SK-N-SH (cell line): ENCODE measurements at regions not wholly inside any gene's neighbourhood (a gene's known extent, or its start where the extent isn't known, plus 50 kb on each side); places are given as distances from the start of the nearest gene placed in this dataset.

ENCODE experiments used
- CTCF ChIA-PET: fragments of 300-600, 350-600 bp; formaldehyde crosslinking; extraction: SDS; loops from one replicate; lab custom pipeline; 2021; lab: Yijun Ruan, JAX
- POLR2A ChIA-PET: fragments of 350-600 bp; sonication (Branson Sonifier 250); formaldehyde crosslinking; extraction: SDS; loops from one replicate; lab custom pipeline; 2020; ENCODE audit warnings: antibody characterized with exemption, inconsistent platforms; lab: Yijun Ruan, JAX
- DNase-seq: peaks from one replicate; pipeline ENCODE4 v3.0.0; 2012
- H2AFZ ChIP-seq: fragments of 200-600 bp; sonication (generic); 2 replicates; pipeline ENCODE4 v1.8.1; 2016; ENCODE audit warnings: antibody characterized with exemption, mild to moderate bottlenecking, low read depth
- H3F3A ChIP-seq: fragments of 200-600 bp; sonication (generic); replicated peaks from 2 replicates; pipeline ENCODE3; 2016; ENCODE audit warnings: antibody characterized with exemption, mild to moderate bottlenecking; ENCODE audit not compliant: insufficient read depth
- H3K27ac ChIP-seq, 2 experiments: fragments of 200-500 bp in 1 of 2; fragments of 200-600 bp in 1 of 2; sonication (Bioruptor generic) in 1 of 2; sonication (generic), shearing (Covaris generic) in 1 of 2; 2 replicates each; pipeline versions ENCODE4 v1.5.1 to v1.6.1; 2014 to 2016; ENCODE audit warnings: low read depth in 2 of 2, inconsistent platforms in 1 of 2, low read length in 1 of 2, mild to moderate bottlenecking in 1 of 2, mixed read lengths in 1 of 2
- H3K27me3 ChIP-seq: fragments of 200-600 bp; sonication (generic), shearing (Covaris generic); 2 replicates; pipeline ENCODE4 v1.6.1; 2016; ENCODE audit warnings: mixed run types; ENCODE audit not compliant: insufficient read depth
- H3K36me3 ChIP-seq, 2 experiments: fragments of 200-500 bp in 1 of 2; fragments of 200-600 bp in 1 of 2; sonication (Bioruptor generic) in 1 of 2; sonication (generic) in 1 of 2; replicated peaks in 1 of 2; 2 replicates each; pipeline versions ENCODE3 to v1.5.1; 2014 to 2016; ENCODE audit warnings: low read length in 1 of 2, mild to moderate bottlenecking in 1 of 2; ENCODE audit not compliant: insufficient read depth in 2 of 2, control insufficient read depth in 1 of 2
- H3K4me1 ChIP-seq, 2 experiments: fragments of 200-500 bp in 1 of 2; fragments of 200-600 bp in 1 of 2; sonication (Bioruptor generic) in 1 of 2; sonication (generic), shearing (Covaris generic) in 1 of 2; 2 replicates each; pipeline versions ENCODE4 v1.5.1 to v1.6.1; 2014 to 2016; ENCODE audit warnings: low read depth in 1 of 2, low read length in 1 of 2, mixed run types in 1 of 2; ENCODE audit not compliant: insufficient read depth in 2 of 2, control insufficient read depth in 1 of 2
- H3K4me2 ChIP-seq: fragments of 200-600 bp; sonication (generic), shearing (Covaris generic); 2 replicates; pipeline ENCODE4 v1.6.1; 2017; ENCODE audit warnings: mixed run types
- H3K4me3 ChIP-seq, 2 experiments: fragments of 200-500 bp in 1 of 2; fragments of 200-600 bp in 1 of 2; sonication (Bioruptor generic) in 1 of 2; sonication (generic), shearing (Covaris generic) in 1 of 2; 2 replicates each; pipeline versions ENCODE4 v1.5.1 to v1.8.1; 2014 to 2016; ENCODE audit warnings: low read depth in 2 of 2, inconsistent platforms in 1 of 2, low read length in 1 of 2, mild to moderate bottlenecking in 1 of 2, mixed read lengths in 1 of 2, moderate library complexity in 1 of 2
- H3K79me2 ChIP-seq: fragments of 200-600 bp; sonication (generic); 2 replicates; pipeline ENCODE4 v1.8.1; 2017; ENCODE audit warnings: mild to moderate bottlenecking; ENCODE audit not compliant: insufficient read depth
- H3K9ac ChIP-seq: fragments of 200-600 bp; sonication (generic); 2 replicates; pipeline ENCODE4 v1.6.1; 2017; ENCODE audit warnings: mixed run types
- H3K9me2 ChIP-seq: fragments of 200-600 bp; sonication (generic); 2 replicates; pipeline ENCODE4 v1.6.1; 2017; ENCODE audit warnings: mixed run types
- H3K9me3 ChIP-seq: fragments of 200-600 bp; sonication (generic); 2 replicates; pipeline ENCODE4 v1.6.1; 2017; ENCODE audit warnings: mixed run types, mild to moderate bottlenecking, moderate library complexity
- H4K20me1 ChIP-seq: fragments of 200-600 bp; sonication (generic); 2 replicates; pipeline ENCODE4 v1.6.1; 2017; ENCODE audit warnings: mild to moderate bottlenecking, mixed run types; ENCODE audit not compliant: insufficient read depth
- CHD2 ChIP-seq: fragments of 150-350 bp; IDR thresholded peaks from 2 replicates; pipeline ENCODE4 v1.6.1; 2018; ENCODE audit warnings: low read length; ENCODE audit not compliant: partially characterized antibody
- FOXJ3 ChIP-seq: sonication (generic); formaldehyde crosslinking; IDR thresholded peaks from 2 replicates; pipeline ENCODE4 v1.5.1; 2020; ENCODE audit warnings: mild to moderate bottlenecking, missing genetic modification reagents
- GABPA ChIP-seq: IDR thresholded peaks from 2 replicates; pipeline ENCODE4 v1.4.0; 2012; ENCODE audit warnings: low read depth, mild to moderate bottlenecking
- IRF3 ChIP-seq: fragments of 150-350 bp; IDR thresholded peaks from 2 replicates; pipeline ENCODE4 v1.6.1; 2016; ENCODE audit warnings: mild to moderate bottlenecking, low read depth, low read length
- MEF2A ChIP-seq: IDR thresholded peaks from 2 replicates; pipeline ENCODE4 v1.4.0; 2012; ENCODE audit warnings: low read depth, borderline replicate concordance
- NRF1 ChIP-seq: IDR thresholded peaks from 2 replicates; pipeline ENCODE4 v1.6.1; 2012; ENCODE audit warnings: low read depth, mild to moderate bottlenecking, low read length
- PBX3 ChIP-seq: IDR thresholded peaks from 2 replicates; pipeline ENCODE4; 2012
- RAD21 ChIP-seq: IDR thresholded peaks from 2 replicates; pipeline ENCODE4 v1.6.1; 2012; ENCODE audit warnings: mild to moderate bottlenecking, low read length
- SIN3A ChIP-seq: IDR thresholded peaks from 2 replicates; pipeline ENCODE4 v1.6.1; 2012; ENCODE audit warnings: low read depth, mild to moderate bottlenecking, low read length, moderate library complexity, borderline replicate concordance
- USF2 ChIP-seq: fragments of 150-350 bp; IDR thresholded peaks from 2 replicates; pipeline ENCODE4 v1.6.1; 2017; ENCODE audit warnings: antibody characterized with exemption, low read length, low read depth, borderline replicate concordance
- YY1 ChIP-seq: IDR thresholded peaks from 2 replicates; pipeline ENCODE4 v1.4.0; 2012; ENCODE audit warnings: low read depth, mild to moderate bottlenecking
- ZBTB33 ChIP-seq: IDR thresholded peaks from 2 replicates; pipeline ENCODE4 v1.4.0; 2012; ENCODE audit warnings: low read depth, borderline replicate concordance
- WGBS: methylation state at CpG from one replicate; pipeline ENCODE4 v1.1.6; 2017; ENCODE audit warnings: low lambda C conversion rate; 5-methylcytosine and 5-hydroxymethylcytosine counted together
- TF ChIP-seq, protein P1 (sequence below): IDR thresholded peaks from 2 replicates; pipeline ENCODE4 v1.4.0; 2012; ENCODE audit warnings: low read depth, borderline replicate concordance

GRCh38 chr2:62343636-62344337 lies 147.9 kb downstream of the B3GNT2 start:
- Histone ChIP-seq H4K20me1 (no peaks in the 10 kb centered on the region), H3K79me2 (no peaks in the 10 kb centered on the region), H3K4me3 (no peak overlapping the region), H3K4me2 (no peak overlapping the region), H3K9ac (no peak overlapping the region), H3K36me3 (no peaks in the 10 kb centered on the region), H3K4me1 (peaks cover 4 to 7% of the 10 kb centered on the region in 2 experiments; a peak in 2 of 4 replicates), H3K9me2 (no peaks in the 10 kb centered on the region), H3F3A (no peaks in the 10 kb centered on the region), H2AFZ (no peak overlapping the region), H3K27ac (no peak overlapping the region), H3K27me3 (no peaks in the 10 kb centered on the region), H3K9me3 (no peaks in the 10 kb centered on the region)
- TF ChIP-seq USF2 (no peak), GABPA (no peak), PBX3 (no peak), SIN3A (no peak), FOXJ3 (CRISPR knock-in tag) (no peak), RAD21 (no peak), NRF1 (no peak)
- TF ChIP-seq, protein P1, sequence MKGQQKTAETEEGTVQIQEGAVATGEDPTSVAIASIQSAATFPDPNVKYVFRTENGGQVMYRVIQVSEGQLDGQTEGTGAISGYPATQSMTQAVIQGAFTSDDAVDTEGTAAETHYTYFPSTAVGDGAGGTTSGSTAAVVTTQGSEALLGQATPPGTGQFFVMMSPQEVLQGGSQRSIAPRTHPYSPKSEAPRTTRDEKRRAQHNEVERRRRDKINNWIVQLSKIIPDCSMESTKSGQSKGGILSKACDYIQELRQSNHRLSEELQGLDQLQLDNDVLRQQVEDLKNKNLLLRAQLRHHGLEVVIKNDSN = no peak
- no peak for DNase-seq
- WGBS = 80% methylated on average over 5 of the region's 5 CpGs
- ChIA-PET CTCF (no interaction called here), POLR2A (no interaction called here)

DNA sequence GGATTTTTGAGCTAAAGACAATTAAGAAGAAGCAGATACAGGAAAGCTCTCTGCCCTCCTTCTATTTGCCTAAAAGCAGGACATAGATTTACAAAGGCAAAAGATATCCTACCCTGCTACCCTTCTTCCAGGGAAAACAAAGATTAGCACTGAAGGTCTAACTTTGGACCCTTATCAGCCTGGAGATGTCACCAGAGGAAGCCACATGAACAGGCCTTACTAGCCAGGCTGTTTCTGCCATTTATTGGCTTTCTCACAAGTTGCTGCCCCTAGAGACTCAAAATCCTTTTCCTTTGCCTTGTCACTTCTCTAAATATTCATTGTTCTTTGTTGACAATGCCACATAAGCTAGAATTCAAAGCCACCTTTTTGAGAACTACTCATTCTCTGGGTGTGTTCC lies 147.3 kb downstream of the B3GNT2 start:
- H3K4me3 ChIP-seq = no peak overlapping the region
- H3K4me1 ChIP-seq = peaks cover 4 to 9% of the 10 kb centered on the region in 2 experiments; a peak in 2 of 4 replicates
- ChIA-PET POLR2A (no interaction called here), CTCF (no interaction called here)
- no peak overlapping the region for H3K9ac ChIP-seq
- H4K20me1 ChIP-seq = no peaks in the 10 kb centered on the region
- H3K27ac ChIP-seq = no peak overlapping the region
- H3K36me3 ChIP-seq = no peaks in the 10 kb centered on the region
- H3K9me2 ChIP-seq = no peaks in the 10 kb centered on the region
- no peaks in the 10 kb centered on the region for H3K79me2 ChIP-seq
- no peaks in the 10 kb centered on the region for H3K9me3 ChIP-seq
- no peak overlapping the region for H3K4me2 ChIP-seq
- H2AFZ ChIP-seq = no peak overlapping the region
- H3K27me3 ChIP-seq = no peaks in the 10 kb centered on the region
- DNase-seq = no peak
- TF ChIP-seq, protein P1 = no peak
- no peak for TF ChIP-seq ZBTB33
- no peak for TF ChIP-seq CHD2
- TF ChIP-seq USF2 = no peak
- no peak for TF ChIP-seq MEF2A
- TF ChIP-seq IRF3 = no peak
- TF ChIP-seq YY1 = no peak
- TF ChIP-seq SIN3A = no peak
- TF ChIP-seq, all 33 proteins: peak for 0
- no peaks in the 10 kb centered on the region for H3F3A ChIP-seq
